Colon (tissue), 2 donors: ENCODE measurements at regions not wholly inside any gene's neighbourhood (a gene's known extent, or its start where the extent isn't known, plus 50 kb on each side); places are given as distances from the start of the nearest gene placed in this dataset.

Experiments used
- FAIRE-seq: peaks from 2 replicates; lab custom pipeline; 2012; peaks lifted over from hg19 to GRCh38; lab: Jason Lieb, UNC
- donor health status: control.
- donor health status: control.

DNA sequence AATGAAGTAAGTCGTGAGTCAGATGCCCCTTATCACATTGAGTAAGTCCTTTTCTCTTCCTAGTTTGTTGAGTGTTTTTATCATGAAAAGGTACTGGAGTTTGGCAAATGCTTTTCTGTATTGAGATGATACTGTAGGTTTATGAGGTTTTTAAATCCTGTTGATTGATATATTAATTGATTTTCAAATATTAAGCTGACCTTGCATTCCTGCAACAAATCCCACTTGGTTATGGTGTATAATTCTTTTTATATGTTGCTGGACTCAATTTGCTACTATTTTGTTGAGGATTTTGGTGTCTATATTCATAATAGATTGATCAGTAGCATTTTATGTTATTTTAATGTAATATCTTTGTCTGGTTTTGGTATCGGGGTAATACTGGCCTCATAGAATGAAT lies 81.0 kb upstream of the BNC2 start:
- no peak for FAIRE-seq

DNA sequence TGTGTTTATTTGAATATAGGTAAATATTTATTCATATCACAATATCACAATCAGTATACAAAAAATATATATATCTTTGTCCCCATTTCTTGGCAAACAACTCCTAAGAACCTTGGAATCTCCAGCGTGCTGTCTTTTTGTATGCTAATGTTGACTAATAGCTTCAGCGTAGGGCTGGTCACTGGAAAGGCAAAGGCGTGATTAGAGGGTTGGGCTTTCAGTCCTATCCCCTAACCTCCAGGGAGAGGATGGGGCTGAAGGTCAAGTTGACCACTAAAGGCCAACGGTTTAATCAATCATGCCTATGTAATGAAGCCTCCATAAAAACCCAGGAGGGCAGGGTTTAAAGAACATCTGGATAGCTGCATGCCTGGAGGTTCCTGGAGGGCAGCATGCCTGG lies 79.6 kb upstream of the BNC2 start:
- no peak for FAIRE-seq

DNA sequence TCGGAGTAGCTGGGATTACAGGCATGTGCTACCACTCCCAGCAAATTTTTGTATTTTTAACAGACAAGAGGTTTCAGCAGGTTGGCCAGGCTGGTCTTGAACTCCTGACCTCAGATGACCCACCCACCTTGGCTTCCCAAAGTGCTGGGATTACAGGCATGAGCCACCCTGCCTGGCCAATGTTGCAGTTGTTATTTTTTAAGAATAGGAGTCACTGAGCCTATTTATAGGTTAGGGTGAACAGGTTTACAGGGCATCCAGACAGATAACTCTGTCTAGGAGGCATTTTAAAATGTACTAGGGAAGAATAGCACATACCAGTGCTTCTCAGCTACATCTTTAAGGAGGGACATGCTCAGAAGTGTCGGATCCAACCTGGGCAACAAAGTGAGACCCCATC lies 60.1 kb upstream of the BNC2 start:
- no peak for FAIRE-seq

DNA sequence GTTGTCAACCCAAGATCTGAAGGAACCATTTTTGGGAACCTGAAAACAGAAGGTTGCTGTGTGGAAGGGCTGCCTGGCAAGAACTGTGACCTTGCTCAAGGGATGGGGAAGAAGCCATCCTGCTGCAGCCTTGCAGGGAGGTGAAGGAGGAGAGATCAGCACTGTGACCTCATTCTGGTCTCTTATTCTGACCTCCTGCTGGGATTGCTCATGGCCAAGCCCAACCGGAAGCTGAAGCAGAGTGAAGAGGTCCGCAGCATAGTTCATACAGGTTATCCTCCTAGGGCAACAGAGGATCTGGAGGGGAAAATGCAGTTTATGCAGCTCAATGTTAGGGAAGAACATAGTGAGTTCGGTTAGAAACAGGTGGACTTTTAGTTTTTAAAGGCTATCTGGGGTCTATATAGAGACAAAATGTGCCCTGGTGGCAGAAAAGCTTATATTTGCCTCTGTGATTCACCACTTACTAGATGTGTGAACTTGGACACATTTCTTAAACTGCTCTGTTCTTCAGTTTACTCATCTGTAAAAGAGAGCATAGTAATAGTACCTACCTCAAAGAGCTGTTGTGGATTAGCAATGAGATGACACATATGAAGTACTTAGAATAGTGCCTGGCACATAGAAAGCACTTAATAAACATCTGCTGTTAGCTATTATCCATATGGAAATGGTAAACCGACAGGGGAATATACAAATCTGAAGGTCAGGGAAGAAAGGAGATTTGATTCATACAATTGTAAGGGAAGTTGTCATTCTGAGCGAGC lies 57.9 kb upstream of the BNC2 start:
- no peak for FAIRE-seq

DNA sequence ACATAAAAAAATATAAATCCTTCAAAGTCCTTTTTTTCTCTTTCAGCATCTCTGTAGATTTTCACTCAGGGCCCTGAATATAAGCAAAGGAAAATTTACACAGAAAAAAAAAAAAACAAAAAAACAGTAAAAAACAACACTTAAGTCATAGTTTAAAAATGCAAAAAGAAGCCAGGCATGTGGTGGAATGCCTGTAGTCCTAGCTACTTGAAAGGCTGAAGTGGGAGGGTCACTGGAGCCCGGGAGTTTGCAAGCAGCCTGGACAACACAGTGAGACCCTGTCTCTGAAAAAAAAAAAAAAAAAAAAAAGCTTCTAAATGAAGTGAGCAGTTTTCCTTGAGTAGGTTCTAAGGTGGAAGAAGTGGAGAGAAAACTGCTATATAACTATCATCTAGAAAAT lies 55.0 kb upstream of the BNC2 start:
- no peak for FAIRE-seq

DNA sequence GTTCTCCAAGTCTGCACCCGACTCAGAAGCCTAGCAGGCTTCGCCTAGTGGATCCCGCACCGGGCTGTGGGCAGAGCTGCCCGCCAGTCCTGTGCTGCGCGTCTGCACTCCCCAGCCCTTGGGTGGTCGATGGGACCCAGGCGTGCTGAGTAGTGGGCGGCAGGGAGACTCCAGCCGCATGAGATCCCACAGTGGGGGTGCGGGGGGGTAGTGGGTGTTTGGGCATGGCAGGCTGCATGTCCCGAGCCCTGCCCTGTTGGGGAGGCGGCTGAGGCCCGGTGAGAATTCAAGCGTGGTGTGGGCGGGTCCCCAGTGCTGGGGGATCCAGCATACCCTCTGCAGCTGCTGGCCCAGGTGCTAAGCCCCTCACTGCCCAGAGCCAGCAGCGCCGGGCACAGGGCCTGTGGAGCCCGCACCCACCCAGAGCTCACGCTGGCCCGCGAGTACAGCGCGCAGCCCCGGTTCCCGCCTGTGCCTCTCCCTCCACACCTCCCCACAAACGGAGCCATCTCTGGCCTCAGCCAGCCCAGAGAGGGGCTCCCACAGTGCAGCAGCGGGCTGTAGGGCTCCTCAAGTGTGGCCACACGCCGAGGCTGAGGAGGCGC lies 53.9 kb upstream of the BNC2 start:
- FAIRE-seq, result no peak

DNA sequence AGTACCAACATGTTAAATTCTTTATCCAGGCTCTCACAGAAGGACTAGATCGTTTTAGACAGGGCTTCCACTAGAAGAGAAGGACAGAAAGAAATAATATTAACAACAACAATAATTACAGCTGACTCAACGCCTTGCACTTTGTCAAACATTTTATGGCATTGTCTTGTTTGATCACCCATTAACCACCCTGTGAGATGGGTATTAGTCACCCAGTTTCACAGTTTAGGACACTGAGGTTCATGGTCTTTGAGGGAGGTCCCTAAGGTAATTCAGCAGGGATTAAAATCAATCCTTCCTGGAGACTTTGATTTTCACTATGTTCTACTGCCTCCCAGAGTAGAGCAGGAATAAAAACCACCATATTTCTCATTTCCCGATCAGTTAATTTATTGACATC lies 51.4 kb upstream of the BNC2 start:
- FAIRE-seq, result no peak
